ENCODE measurements at regions not wholly inside any gene's neighbourhood (a gene's known extent, or its start where the extent isn't known, plus 50 kb on each side); places are given as distances from the start of the nearest gene placed in this dataset.

DNA sequence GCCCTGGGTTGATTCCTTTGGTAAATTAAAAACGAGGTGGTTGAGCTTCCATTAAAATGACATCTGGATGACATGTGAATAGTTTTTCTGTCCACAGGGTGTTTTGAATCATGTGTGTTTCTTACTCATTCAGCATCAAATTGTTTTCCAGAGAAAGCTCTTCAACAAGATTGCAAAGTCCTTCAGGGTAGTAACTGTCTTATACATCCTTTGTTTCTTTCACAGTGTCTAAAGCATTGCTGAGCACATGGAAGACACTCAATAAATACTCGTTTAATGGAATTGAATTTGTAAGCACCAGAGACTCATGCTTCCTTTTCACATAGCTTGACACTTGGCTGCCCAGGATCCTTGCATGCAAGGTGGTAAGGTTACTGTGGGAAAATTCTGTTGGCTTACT, 223.1 kb upstream of the CNTN6 start:
- no peak for DNase-seq (ENCODE audit: low spot score)
- TF ChIP-seq, protein P1, sequence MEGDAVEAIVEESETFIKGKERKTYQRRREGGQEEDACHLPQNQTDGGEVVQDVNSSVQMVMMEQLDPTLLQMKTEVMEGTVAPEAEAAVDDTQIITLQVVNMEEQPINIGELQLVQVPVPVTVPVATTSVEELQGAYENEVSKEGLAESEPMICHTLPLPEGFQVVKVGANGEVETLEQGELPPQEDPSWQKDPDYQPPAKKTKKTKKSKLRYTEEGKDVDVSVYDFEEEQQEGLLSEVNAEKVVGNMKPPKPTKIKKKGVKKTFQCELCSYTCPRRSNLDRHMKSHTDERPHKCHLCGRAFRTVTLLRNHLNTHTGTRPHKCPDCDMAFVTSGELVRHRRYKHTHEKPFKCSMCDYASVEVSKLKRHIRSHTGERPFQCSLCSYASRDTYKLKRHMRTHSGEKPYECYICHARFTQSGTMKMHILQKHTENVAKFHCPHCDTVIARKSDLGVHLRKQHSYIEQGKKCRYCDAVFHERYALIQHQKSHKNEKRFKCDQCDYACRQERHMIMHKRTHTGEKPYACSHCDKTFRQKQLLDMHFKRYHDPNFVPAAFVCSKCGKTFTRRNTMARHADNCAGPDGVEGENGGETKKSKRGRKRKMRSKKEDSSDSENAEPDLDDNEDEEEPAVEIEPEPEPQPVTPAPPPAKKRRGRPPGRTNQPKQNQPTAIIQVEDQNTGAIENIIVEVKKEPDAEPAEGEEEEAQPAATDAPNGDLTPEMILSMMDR (conservative IDR thresholded peaks at IDR 0.05; ENCODE audit: low read depth) = no peak
- no peak overlapping the region for H3K27ac ChIP-seq
- POLR2A ChIA-PET (ENCODE audit: low non-redundant PET) = no interaction called here
- CTCF ChIA-PET = no interaction called here

DNA sequence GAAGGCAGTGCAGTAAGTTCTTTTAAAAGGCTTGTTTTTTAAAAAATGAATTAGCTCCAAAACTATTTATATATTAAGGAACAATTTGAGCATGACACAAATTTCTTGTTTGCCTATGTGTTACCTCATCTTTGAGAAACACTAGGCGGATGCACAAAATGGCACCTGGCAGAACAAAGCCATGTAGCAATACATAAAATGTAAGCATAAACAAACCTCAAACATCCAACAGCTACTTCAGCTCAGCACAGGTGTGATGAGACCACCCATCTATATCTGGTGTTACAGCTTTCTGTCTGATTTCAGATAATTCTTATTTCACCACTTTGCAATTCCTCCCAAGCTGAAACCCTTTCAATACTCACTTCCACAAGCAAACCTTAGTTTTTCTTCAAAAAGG, 221.2 kb upstream of the CNTN6 start:
- POLR2A ChIA-PET (ENCODE audit: low non-redundant PET) = no interaction called here
- DNase-seq (ENCODE audit: low spot score) = no peak
- CTCF ChIA-PET = no interaction called here
- no peak overlapping the region for H3K27ac ChIP-seq
- TF ChIP-seq, protein P1 (conservative IDR thresholded peaks at IDR 0.05; ENCODE audit: low read depth) = no peak

DNA sequence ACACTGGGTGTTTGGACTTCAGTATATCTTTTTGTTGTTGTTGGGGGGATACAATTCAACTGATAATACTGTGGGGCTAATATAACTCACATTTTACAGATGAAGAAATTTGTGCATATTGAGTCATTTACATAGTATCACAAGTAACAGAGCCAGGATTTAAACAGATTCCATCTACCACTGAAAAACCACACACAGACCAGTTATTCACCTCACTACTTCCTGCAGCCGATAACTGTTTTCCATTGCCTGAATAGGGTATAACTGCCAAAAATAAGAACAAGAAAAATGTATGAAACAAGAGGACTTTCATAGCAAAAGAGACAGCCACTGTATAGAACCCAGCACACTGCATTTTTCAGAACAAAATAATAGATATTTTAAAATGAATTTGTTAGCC, 215.8 kb upstream of the CNTN6 start:
- TF ChIP-seq, protein P1 (conservative IDR thresholded peaks at IDR 0.05; ENCODE audit: low read depth) = no peak
- ChIA-PET CTCF (no interaction called here), POLR2A (ENCODE audit: low non-redundant PET) (no interaction called here)
- no peak overlapping the region for H3K27ac ChIP-seq
- DNase-seq (ENCODE audit: low spot score) = no peak

DNA sequence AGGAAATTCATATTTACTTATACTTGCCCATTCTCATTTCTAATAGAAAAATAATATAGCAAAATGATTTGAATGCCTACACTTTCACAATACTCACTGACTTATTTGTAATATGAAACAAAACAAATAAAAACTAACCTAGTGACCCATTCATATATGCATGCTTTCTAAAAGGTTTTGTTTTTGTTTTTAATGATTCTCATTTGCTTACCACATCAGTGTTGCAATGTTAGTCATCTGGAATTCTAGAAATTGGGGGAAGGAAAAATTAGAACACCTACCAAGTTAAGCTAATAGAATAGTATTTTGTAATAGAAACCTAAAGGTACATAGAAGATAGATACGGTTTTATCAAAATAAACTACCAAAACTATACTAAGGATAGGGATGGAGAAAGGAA, 214.1 kb upstream of the CNTN6 start:
- POLR2A ChIA-PET (ENCODE audit: low non-redundant PET) = no interaction called here
- H3K27ac ChIP-seq = no peak overlapping the region
- DNase-seq (ENCODE audit: low spot score) = no peak
- TF ChIP-seq, protein P1 (conservative IDR thresholded peaks at IDR 0.05; ENCODE audit: low read depth) = no peak
- CTCF ChIA-PET = no interaction called here

DNA sequence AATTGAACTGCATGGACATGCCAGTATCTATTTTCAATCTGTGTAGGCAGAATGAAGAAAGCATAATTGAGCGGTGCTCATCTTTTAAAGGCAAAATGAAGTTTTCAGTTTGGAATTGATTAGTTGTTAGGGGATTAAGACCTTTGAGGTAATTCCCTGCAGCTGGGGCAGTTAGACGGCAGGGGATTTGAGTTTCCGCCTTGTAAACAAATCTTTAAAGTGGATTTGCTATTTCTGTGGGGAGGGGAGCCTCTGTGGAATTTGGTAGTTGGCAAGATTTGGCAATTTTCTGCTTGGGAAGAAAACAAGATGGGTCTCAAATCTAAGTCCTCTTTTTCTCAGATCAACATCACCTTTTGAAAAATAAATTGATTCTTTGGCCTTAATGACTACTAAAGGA, 212.5 kb upstream of the CNTN6 start:
- POLR2A ChIA-PET (ENCODE audit: low non-redundant PET) = no interaction called here
- CTCF ChIA-PET = no interaction called here
- DNase-seq (ENCODE audit: low spot score) = no peak
- no peak overlapping the region for H3K27ac ChIP-seq
- TF ChIP-seq, protein P1 (conservative IDR thresholded peaks at IDR 0.05; ENCODE audit: low read depth) = no peak

DNA sequence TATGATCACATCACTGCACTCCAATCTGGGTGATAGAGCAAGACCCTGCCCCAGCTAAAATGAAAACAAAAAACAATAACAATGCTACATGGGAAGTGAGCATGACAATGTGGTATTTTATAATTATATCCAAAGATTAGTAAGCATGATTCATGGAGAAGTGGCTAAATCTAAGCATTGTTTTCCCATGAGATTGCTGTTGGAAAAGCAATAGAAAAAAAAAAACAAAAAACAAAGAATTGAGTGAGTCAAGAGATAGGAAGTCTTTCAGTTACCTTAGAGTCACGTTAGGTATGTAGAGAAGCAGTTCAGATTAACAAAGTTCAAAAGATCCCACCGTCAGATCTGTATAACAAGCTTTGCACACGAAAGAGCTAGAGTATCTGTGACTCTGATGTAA, 210.3 kb upstream of the CNTN6 start:
- ChIA-PET CTCF (no interaction called here), POLR2A (ENCODE audit: low non-redundant PET) (no interaction called here)
- no peak overlapping the region for H3K27ac ChIP-seq
- TF ChIP-seq, protein P1 (conservative IDR thresholded peaks at IDR 0.05; ENCODE audit: low read depth) = no peak
- DNase-seq (ENCODE audit: low spot score) = no peak
